HPDE6-E6E7 (cell line): ENCODE measurements at regions not wholly inside any gene's neighbourhood (a gene's known extent, or its start where the extent isn't known, plus 50 kb on each side); places are given as distances from the start of the nearest gene placed in this dataset.
A peak's percentile ranks its signal among the peaks of the same experiment; 100 is the strongest.

Experiments used
- DNase-seq: peaks from one replicate; pipeline ENCODE4 v3.0.0; 2011; ENCODE audit warnings: missing footprints; ENCODE audit errors: extremely low spot score

GRCh38 chr2:118325321-118325955 lies 237.2 kb downstream of the INSIG2 start:
- DNase-seq: no peak

GRCh38 chr2:118322406-118322805 lies 234.1 kb downstream of the INSIG2 start:
- no peak for DNase-seq

- DNase-seq: no peak
Measured at GRCh38 chr2:118321432-118322105, 233.3 kb downstream of the INSIG2 start.

- DNase-seq: no peak
Measured at GRCh38 chr2:118320658-118321057, 232.4 kb downstream of the INSIG2 start.

GRCh38 chr2:118320196-118320595 lies 231.9 kb downstream of the INSIG2 start:
- DNase-seq: no peak

GRCh38 chr2:118319271-118319684 lies 231.0 kb downstream of the INSIG2 start:
- DNase-seq: no peak

- no peak for DNase-seq
Measured at GRCh38 chr2:118315606-118316005, 227.3 kb downstream of the INSIG2 start.

- no peak for DNase-seq
Measured at GRCh38 chr2:118312969-118313756, 224.9 kb downstream of the INSIG2 start.

GRCh38 chr2:118310681-118311429 lies 222.6 kb downstream of the INSIG2 start:
- DNase-seq: no peak

GRCh38 chr2:118309946-118310680 lies 221.8 kb downstream of the INSIG2 start:
- DNase-seq: peak; percentile 25

GRCh38 chr2:118309257-118309945 lies 221.1 kb downstream of the INSIG2 start:
- DNase-seq: no peak

- no peak for DNase-seq
Measured at GRCh38 chr2:118307864-118308263, 219.6 kb downstream of the INSIG2 start.

GRCh38 chr2:118301248-118301647 lies 213.0 kb downstream of the INSIG2 start:
- no peak for DNase-seq

GRCh38 chr2:118300832-118301231 lies 212.6 kb downstream of the INSIG2 start:
- no peak for DNase-seq

GRCh38 chr2:118296663-118297062 lies 208.4 kb downstream of the INSIG2 start:
- DNase-seq: no peak

GRCh38 chr2:118295592-118296390 lies 207.5 kb downstream of the INSIG2 start:
- no peak for DNase-seq

GRCh38 chr2:118294063-118294462 lies 205.8 kb downstream of the INSIG2 start:
- no peak for DNase-seq

GRCh38 chr2:118292991-118293390 lies 204.7 kb downstream of the INSIG2 start:
- DNase-seq: no peak

GRCh38 chr2:118291251-118291880 lies 203.1 kb downstream of the INSIG2 start:
- no peak for DNase-seq
